Astrocyte (in vitro differentiated cells and primary cell): ENCODE measurements at regions not wholly inside any gene's neighbourhood (a gene's known extent, or its start where the extent isn't known, plus 50 kb on each side); places are given as distances from the start of the nearest gene placed in this dataset.
"Not testable (repeated sequence)": the region's sequence is repeated elsewhere in the genome, so short reads cannot be mapped to it uniquely, and the experiment has no call there.

Experiments used
- EZH2 ChIP-seq: IDR thresholded peaks from 2 replicates; pipeline ENCODE4 v1.6.1; 2012; ENCODE audit warnings: mild to moderate bottlenecking, low read length, inconsistent platforms; ENCODE audit not compliant: insufficient read depth
- TF ChIP-seq, protein P1 (sequence below): IDR thresholded peaks from 2 replicates; pipeline ENCODE4 v1.5.1; 2011; ENCODE audit warnings: low read depth, mild to moderate bottlenecking, inconsistent platforms, low read length, moderate library complexity; ENCODE audit not compliant: insufficient read depth

DNA sequence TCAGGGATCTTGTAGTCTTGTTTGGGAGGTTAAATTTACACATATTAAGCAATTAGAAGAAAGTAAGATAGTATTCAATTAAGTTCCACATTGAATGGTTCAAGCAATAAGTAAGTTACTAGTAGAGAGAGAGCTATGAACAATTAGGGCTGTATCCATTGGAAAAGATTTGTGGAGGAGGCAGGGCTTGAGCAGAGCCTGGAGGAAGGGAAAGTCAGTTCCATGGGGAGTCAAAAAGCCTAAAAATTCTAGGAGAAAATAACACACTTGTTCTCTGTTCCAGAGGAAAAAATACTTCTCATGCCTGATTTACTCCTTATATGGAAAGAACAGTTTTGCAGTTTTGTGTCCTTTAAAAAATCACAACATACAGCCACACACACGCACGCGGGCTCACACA is 730.0 kb downstream of the PRIM2 start:
- not testable (repeated sequence) for TF ChIP-seq EZH2
- TF ChIP-seq, protein P1, sequence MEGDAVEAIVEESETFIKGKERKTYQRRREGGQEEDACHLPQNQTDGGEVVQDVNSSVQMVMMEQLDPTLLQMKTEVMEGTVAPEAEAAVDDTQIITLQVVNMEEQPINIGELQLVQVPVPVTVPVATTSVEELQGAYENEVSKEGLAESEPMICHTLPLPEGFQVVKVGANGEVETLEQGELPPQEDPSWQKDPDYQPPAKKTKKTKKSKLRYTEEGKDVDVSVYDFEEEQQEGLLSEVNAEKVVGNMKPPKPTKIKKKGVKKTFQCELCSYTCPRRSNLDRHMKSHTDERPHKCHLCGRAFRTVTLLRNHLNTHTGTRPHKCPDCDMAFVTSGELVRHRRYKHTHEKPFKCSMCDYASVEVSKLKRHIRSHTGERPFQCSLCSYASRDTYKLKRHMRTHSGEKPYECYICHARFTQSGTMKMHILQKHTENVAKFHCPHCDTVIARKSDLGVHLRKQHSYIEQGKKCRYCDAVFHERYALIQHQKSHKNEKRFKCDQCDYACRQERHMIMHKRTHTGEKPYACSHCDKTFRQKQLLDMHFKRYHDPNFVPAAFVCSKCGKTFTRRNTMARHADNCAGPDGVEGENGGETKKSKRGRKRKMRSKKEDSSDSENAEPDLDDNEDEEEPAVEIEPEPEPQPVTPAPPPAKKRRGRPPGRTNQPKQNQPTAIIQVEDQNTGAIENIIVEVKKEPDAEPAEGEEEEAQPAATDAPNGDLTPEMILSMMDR, result not testable (repeated sequence)
